C4-2B (cell line): ENCODE measurements at regions not wholly inside any gene's neighbourhood (a gene's known extent, or its start where the extent isn't known, plus 50 kb on each side); places are given as distances from the start of the nearest gene placed in this dataset.

Experiments used
- CTCF ChIP-seq: fragments of 450-650 bp; conservative IDR thresholded peaks from 2 replicates; pipeline ENCODE4 v1.5.1; 2017; ENCODE audit warnings: mild to moderate bottlenecking
- ZFX ChIP-seq: fragments of 450-650 bp; IDR thresholded peaks from 2 replicates; pipeline ENCODE4 v1.6.1; 2017

- peak; percentile 47 for TF ChIP-seq CTCF
- no peak for TF ChIP-seq ZFX
These were observed 506.8 kb upstream of the CAMK1G start for GRCh38 chr1:209076688-209077087.
